ENCODE measurements at regions not wholly inside any gene's neighbourhood (a gene's known extent, or its start where the extent isn't known, plus 50 kb on each side); places are given as distances from the start of the nearest gene placed in this dataset.

DNA sequence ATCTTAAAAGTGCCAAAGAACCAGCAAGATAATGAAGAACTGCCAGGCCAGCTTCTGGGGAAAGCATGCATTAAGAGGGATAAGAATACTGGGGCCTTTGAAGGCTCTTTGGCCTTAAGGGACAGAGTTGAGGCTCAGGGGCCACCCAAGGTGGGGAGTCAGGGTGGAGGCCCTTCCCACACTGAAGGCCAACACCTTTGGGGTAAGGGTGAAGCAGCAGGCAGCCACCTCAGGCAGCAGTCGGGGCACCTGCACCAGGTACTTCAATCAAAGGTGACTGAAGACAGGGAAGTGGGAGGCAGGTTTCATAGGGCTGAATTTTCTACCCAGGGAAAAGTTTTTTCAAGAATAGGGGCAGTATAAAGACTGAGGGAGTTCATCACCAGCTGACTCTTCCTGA is 87.7 kb upstream of the KLF13 start:
- Histone ChIP-seq H3K27me3 (ENCODE audit: control insufficient read depth in 2 of 2, insufficient read depth in 2 of 2, low read length in 2 of 2) (no peaks in the 10 kb centered on the region), H3K4me1 (ENCODE audit: control insufficient read depth in 2 of 2, insufficient read depth in 2 of 2, low read length in 2 of 2) (peaks cover 13 to 28% of the 10 kb centered on the region in 2 donors), H3K9me3 (ENCODE audit: control insufficient read depth in 2 of 3, low read length in 3 of 3) (no peaks in the 10 kb centered on the region), H3K27ac (ENCODE audit: low read depth, low read length) (peak overlapping the region; percentile 55), H3K4me3 (ENCODE audit: low read length) (no peak overlapping the region), H3K36me3 (ENCODE audit: control insufficient read depth in 2 of 3, insufficient read depth in 3 of 3, low read length in 3 of 3) (no peaks in the 10 kb centered on the region)
- intact Hi-C loops (cut with micrococcal nuclease), result no loop called here
- Mint-ChIP-seq H3K9me3 (peaks cover 0 to 10% (median 0%) of the 10 kb centered on the region in 11 donors), H3K4me1 (peaks cover 29 to 38% (median 35%) of the 10 kb centered on the region in 7 donors), H3K27ac (peak overlapping the region; percentile 56 to 92 (median 87)), H3K4me3 (peak overlapping the region in 7 of 10 donors; percentile 19 to 69 (median 43)), H3K27me3 (peaks cover 0 to 4% (median 0%) of the 10 kb centered on the region in 5 donors), H3K36me3 (peaks cover 0 to 17% (median 4%) of the 10 kb centered on the region in 5 donors)
- DNase-seq, result no peak
- POLR2A ChIA-PET, result interaction anchor here (1.6 to 9.0 kb wide), 3 partner anchors 10 to 26 kb away, joined by 6 to 59 read pairs (median 11); no protein-coding TSS in a partner anchor
- CTCF ChIA-PET, result interaction anchor here (1.1 to 1.8 kb wide), 2 partner anchors 25 to 121 kb away, joined by 3 to 6 read pairs; no protein-coding TSS in a partner anchor
- no peak for ATAC-seq

DNA sequence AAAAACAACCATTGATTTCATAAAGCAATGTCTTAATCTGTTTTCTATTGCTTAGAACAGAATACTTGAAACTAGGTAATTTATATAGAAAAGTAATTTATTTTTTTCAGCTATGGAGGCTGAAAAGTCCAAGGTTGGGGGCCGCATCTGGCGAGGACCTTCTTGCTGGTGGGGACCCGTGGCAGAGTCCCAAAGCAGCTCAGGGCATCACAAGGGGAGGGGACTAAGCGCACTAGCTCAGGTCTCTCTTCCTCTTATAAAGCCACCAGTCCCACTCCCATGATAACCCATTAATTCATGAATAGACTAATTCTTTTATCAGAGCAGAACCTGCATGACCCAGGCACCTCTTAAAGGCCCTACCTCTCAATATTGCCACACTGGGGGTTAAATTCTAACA is 87.2 kb upstream of the KLF13 start:
- H3K4me3 Mint-ChIP-seq, result peak overlapping the region in 5 of 10 donors; percentile 19 to 69 (median 43)
- H3K27ac ChIP-seq (ENCODE audit: low read depth, low read length), result peak overlapping the region; percentile 55
- CTCF ChIA-PET, result interaction anchor here (1.1 to 1.8 kb wide), 2 partner anchors 25 to 120 kb away, joined by 3 to 6 read pairs; no protein-coding TSS in a partner anchor
- ATAC-seq (no peak), DNase-seq (no peak)
- H3K4me1 Mint-ChIP-seq, result peaks cover 34 to 40% (median 37%) of the 10 kb centered on the region in 7 donors
- intact Hi-C loops (cut with micrococcal nuclease), result no loop called here
- peak overlapping the region in 8 of 9 donors; percentile 70 to 92 (median 89) for H3K27ac Mint-ChIP-seq
- H3K36me3 Mint-ChIP-seq, result peaks cover 0 to 22% (median 4%) of the 10 kb centered on the region in 5 donors
- peaks cover 13 to 28% of the 10 kb centered on the region in 2 donors for H3K4me1 ChIP-seq (ENCODE audit: control insufficient read depth in 2 of 2, insufficient read depth in 2 of 2, low read length in 2 of 2)
- H3K27me3 ChIP-seq (ENCODE audit: control insufficient read depth in 2 of 2, insufficient read depth in 2 of 2, low read length in 2 of 2), result no peaks in the 10 kb centered on the region
- H3K9me3 Mint-ChIP-seq, result peaks cover 0 to 13% (median 0%) of the 10 kb centered on the region in 11 donors
- POLR2A ChIA-PET, result interaction anchor here (0.9 to 9.0 kb wide), 5 partner anchors 11 to 44 kb away, joined by 3 to 59 read pairs (median 6); no protein-coding TSS in a partner anchor
- no peaks in the 10 kb centered on the region for H3K36me3 ChIP-seq (ENCODE audit: control insufficient read depth in 2 of 3, insufficient read depth in 3 of 3, low read length in 3 of 3)
- peaks cover 0 to 2% (median 0%) of the 10 kb centered on the region in 5 donors for H3K27me3 Mint-ChIP-seq
- H3K4me3 ChIP-seq (ENCODE audit: low read length), result no peak overlapping the region
- H3K9me3 ChIP-seq (ENCODE audit: control insufficient read depth in 2 of 3, low read length in 3 of 3), result no peaks in the 10 kb centered on the region

DNA sequence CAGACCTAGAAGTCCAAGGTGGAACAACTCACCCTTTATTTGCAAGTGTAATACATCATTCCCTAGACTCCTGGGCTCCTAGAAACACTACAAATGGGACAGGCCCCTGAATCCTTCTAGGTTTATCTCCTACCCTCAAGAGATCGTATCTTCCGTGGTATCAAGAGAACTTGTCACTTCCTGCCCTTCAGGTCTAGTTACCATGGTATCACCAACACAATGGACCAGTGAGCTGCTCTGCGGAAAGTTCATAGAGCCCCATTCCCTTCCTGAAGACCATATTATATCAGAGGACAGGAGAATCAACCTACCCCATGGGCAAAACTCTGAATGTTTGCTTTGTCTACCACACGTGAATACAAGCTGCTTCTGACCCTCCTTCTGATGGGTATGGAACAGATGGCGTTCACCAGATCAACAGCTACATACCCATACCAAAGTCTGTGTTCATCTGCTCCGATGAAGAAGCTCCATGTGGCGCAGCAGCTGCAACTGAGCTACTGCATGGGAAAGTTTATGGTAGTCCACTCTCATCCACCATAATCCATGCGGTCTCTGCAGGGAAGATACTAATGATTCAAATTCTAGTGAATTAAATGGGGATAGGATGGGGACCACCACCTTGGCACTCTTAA is 84.6 kb upstream of the KLF13 start:
- intact Hi-C loops (cut with micrococcal nuclease), result loop anchor here (1.0 to 5.0 kb wide), 6 partner anchors 24 to 250 kb away; partner anchors contain the start of genes KLF13 (in 2 of the 2) and MTMR10 (in 1 of the 2)

DNA sequence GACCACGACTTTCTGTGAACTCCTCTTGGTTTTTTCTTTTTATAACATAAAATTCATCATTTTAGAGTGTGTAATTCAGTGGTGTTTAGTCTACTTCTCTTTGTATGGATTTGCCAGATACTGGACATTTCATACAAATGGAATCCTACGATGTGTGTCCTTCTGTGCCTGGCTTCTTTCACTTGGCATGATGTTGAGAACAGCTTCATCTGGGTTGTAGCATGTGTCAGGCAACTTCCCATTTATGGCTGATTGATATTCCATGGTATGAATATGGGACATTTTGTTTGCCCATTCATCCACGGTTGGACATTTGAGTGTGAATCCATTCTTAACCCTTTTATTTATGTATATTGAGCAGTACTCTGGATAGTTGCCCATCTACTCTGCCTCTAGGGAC is 82.7 kb upstream of the KLF13 start:
- H3K4me1 ChIP-seq (ENCODE audit: control insufficient read depth in 2 of 2, insufficient read depth in 2 of 2, low read length in 2 of 2), result peaks cover 13 to 21% of the 10 kb centered on the region in 2 donors
- H3K9me3 ChIP-seq (ENCODE audit: control insufficient read depth in 2 of 3, low read length in 3 of 3), result no peaks in the 10 kb centered on the region
- no peaks in the 10 kb centered on the region for H3K27me3 ChIP-seq (ENCODE audit: control insufficient read depth in 2 of 2, insufficient read depth in 2 of 2, low read length in 2 of 2)
- DNase-seq (no peak), ATAC-seq (no peak)
- no peaks in the 10 kb centered on the region for H3K36me3 ChIP-seq (ENCODE audit: control insufficient read depth in 2 of 3, insufficient read depth in 3 of 3, low read length in 3 of 3)
- peaks cover 0 to 7% (median 0%) of the 10 kb centered on the region in 5 donors for H3K27me3 Mint-ChIP-seq
- peak overlapping the region in 6 of 9 donors; percentile 15 to 81 (median 36) for H3K27ac Mint-ChIP-seq
- no peak overlapping the region for H3K27ac ChIP-seq (ENCODE audit: low read depth, low read length)
- H3K4me3 ChIP-seq (ENCODE audit: low read length), result no peak overlapping the region
- ChIA-PET POLR2A (interaction anchor here (1.2 to 9.0 kb wide), 3 partner anchors 12 to 83 kb away, joined by 4 to 59 read pairs (median 5); partner anchors contain the start of gene KLF13), CTCF (interaction anchor here (1.4 kb wide), 1 partner anchor 9 kb away, joined by 3 read pairs; no protein-coding TSS in a partner anchor)
- intact Hi-C loops (cut with micrococcal nuclease), result loop anchor here (5.0 kb wide), 2 partner anchors 37 to 252 kb away; partner anchors contain the start of gene MTMR10 (in 1 of the 2)
- H3K4me3 Mint-ChIP-seq, result peak overlapping the region in 1 of 10 donors; percentile 5
- peaks cover 0 to 22% (median 4%) of the 10 kb centered on the region in 5 donors for H3K36me3 Mint-ChIP-seq
- H3K9me3 Mint-ChIP-seq, result peaks cover 0 to 10% (median 0%) of the 10 kb centered on the region in 11 donors
- peaks cover 26 to 43% (median 30%) of the 10 kb centered on the region in 7 donors for H3K4me1 Mint-ChIP-seq

More for the DNA sequence above, 84.6 kb upstream of the KLF13 start:
- no peaks in the 10 kb centered on the region for H3K27me3 ChIP-seq (ENCODE audit: control insufficient read depth in 2 of 2, insufficient read depth in 2 of 2, low read length in 2 of 2)
- Mint-ChIP-seq H3K4me3 (peak overlapping the region; percentile 2 to 74 (median 50)), H3K4me1 (peaks cover 34 to 49% (median 42%) of the 10 kb centered on the region in 7 donors), H3K27ac (peak overlapping the region; percentile 36 to 97 (median 90)), H3K27me3 (peaks cover 0 to 3% (median 0%) of the 10 kb centered on the region in 5 donors), H3K9me3 (peaks cover 0 to 13% (median 0%) of the 10 kb centered on the region in 11 donors), H3K36me3 (peaks cover 0 to 22% (median 4%) of the 10 kb centered on the region in 5 donors)
- no peaks in the 10 kb centered on the region for H3K9me3 ChIP-seq (ENCODE audit: control insufficient read depth in 2 of 3, low read length in 3 of 3)
- H3K36me3 ChIP-seq (ENCODE audit: control insufficient read depth in 2 of 3, insufficient read depth in 3 of 3, low read length in 3 of 3), result no peaks in the 10 kb centered on the region
- peaks cover 13 to 28% of the 10 kb centered on the region in 2 donors for H3K4me1 ChIP-seq (ENCODE audit: control insufficient read depth in 2 of 2, insufficient read depth in 2 of 2, low read length in 2 of 2)
- H3K4me3 ChIP-seq (ENCODE audit: low read length), result no peak overlapping the region
- ATAC-seq (peak; percentile 95), DNase-seq (peak in 5 of 9 donors; percentile 47 to 78 (median 65))
- peak overlapping the region; percentile 32 for H3K27ac ChIP-seq (ENCODE audit: low read depth, low read length)
- CTCF ChIA-PET, result interaction anchor here (1.4 kb wide), 1 partner anchor 27 kb away, joined by 4 read pairs; no protein-coding TSS in a partner anchor
- POLR2A ChIA-PET, result interaction anchor here (0.8 to 9.0 kb wide), 7 partner anchors 11 to 232 kb away, joined by 3 to 59 read pairs (median 5); partner anchors contain the start of gene KLF13

DNA sequence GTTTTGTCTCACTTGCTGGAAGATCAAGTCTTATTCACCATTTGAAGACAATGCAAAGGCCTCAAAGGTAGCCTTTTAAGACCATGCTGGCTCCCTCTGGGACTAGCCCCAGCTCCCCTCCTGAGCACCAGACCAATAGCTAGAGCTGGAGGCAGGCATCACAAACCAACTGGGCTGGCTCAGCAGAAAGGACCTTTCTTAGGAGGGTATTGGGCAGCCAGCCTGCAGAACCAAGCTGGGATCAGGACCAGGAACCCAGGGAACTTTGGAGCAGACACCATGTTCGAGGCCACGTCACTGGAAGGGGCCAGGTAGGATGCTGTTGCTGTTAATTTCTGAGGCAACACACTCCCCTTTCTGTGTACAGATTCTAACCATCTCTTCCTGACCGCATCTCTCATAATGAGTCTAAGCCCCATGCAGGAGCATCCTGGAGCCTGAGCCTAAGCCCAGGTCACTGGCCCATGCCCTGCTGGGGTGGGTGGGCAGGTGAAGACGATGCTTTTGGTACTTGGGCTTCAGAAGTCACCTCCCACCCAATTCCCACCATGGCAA is 81.4 kb upstream of the KLF13 start:
- ChIA-PET CTCF (no interaction called here), POLR2A (interaction anchor here (0.6 to 9.0 kb wide), 4 partner anchors 11 to 81 kb away, joined by 3 to 59 read pairs (median 4); partner anchors contain the start of gene KLF13)
- H3K27me3 ChIP-seq (ENCODE audit: control insufficient read depth in 2 of 2, insufficient read depth in 2 of 2, low read length in 2 of 2), result no peaks in the 10 kb centered on the region
- Mint-ChIP-seq H3K27ac (peak overlapping the region in 3 of 9 donors; percentile 33 to 82 (median 41)), H3K4me1 (peaks cover 17 to 35% (median 21%) of the 10 kb centered on the region in 7 donors), H3K36me3 (peaks cover 0 to 22% (median 4%) of the 10 kb centered on the region in 5 donors), H3K27me3 (peaks cover 0 to 7% (median 0%) of the 10 kb centered on the region in 5 donors), H3K9me3 (peaks cover 0 to 10% (median 0%) of the 10 kb centered on the region in 11 donors), H3K4me3 (no peak overlapping the region)
- H3K36me3 ChIP-seq (ENCODE audit: control insufficient read depth in 2 of 3, insufficient read depth in 3 of 3, low read length in 3 of 3), result no peaks in the 10 kb centered on the region
- ATAC-seq, result no peak
- intact Hi-C loops (cut with micrococcal nuclease), result no loop called here
- H3K4me1 ChIP-seq (ENCODE audit: control insufficient read depth in 2 of 2, insufficient read depth in 2 of 2, low read length in 2 of 2), result peaks cover 12 to 13% of the 10 kb centered on the region in 2 donors
- H3K4me3 ChIP-seq (ENCODE audit: low read length), result no peak overlapping the region
- H3K27ac ChIP-seq (ENCODE audit: low read depth, low read length), result no peak overlapping the region
- no peak for DNase-seq
- H3K9me3 ChIP-seq (ENCODE audit: control insufficient read depth in 2 of 3, low read length in 3 of 3), result no peaks in the 10 kb centered on the region

DNA sequence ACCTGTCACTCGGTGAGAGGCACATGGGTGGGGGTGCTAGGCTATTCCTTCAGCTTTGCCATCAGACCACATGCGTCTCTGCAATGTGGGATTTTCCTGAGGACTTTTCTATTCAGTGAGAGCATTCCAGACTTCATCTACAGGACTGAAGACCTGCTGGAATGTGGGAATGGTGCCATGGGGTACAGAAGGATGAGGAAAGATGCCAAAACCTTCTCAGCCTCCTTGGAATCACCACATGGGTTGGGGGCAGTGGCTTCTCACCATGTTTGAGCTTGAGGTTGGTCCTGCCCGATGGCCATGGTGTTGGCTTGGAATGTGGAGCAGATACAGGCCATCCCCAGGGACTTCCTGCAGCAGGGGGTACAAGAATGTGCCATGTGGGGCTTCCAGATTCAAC is 80.9 kb upstream of the KLF13 start:
- no peak overlapping the region for H3K27ac Mint-ChIP-seq
- intact Hi-C loops (cut with micrococcal nuclease), result no loop called here

More for the DNA sequence above, 80.9 kb upstream of the KLF13 start:
- DNase-seq (no peak), ATAC-seq (no peak)
- Mint-ChIP-seq H3K4me3 (no peak overlapping the region), H3K27me3 (peaks cover 0 to 10% (median 0%) of the 10 kb centered on the region in 5 donors), H3K9me3 (peaks cover 0 to 10% (median 0%) of the 10 kb centered on the region in 11 donors), H3K36me3 (peaks cover 0 to 20% (median 4%) of the 10 kb centered on the region in 5 donors), H3K4me1 (peaks cover 14 to 34% (median 18%) of the 10 kb centered on the region in 7 donors)
- ChIA-PET CTCF (no interaction called here), POLR2A (interaction anchor here (0.6 to 9.0 kb wide), 4 partner anchors 9 to 35 kb away, joined by 3 to 59 read pairs (median 3); no protein-coding TSS in a partner anchor)
- Histone ChIP-seq H3K9me3 (ENCODE audit: control insufficient read depth in 2 of 3, low read length in 3 of 3) (no peaks in the 10 kb centered on the region), H3K27me3 (ENCODE audit: control insufficient read depth in 2 of 2, insufficient read depth in 2 of 2, low read length in 2 of 2) (no peaks in the 10 kb centered on the region), H3K36me3 (ENCODE audit: control insufficient read depth in 2 of 3, insufficient read depth in 3 of 3, low read length in 3 of 3) (no peaks in the 10 kb centered on the region), H3K4me1 (ENCODE audit: control insufficient read depth in 2 of 2, insufficient read depth in 2 of 2, low read length in 2 of 2) (peaks cover 12 to 13% of the 10 kb centered on the region in 2 donors), H3K27ac (ENCODE audit: low read depth, low read length) (no peak overlapping the region), H3K4me3 (ENCODE audit: low read length) (no peak overlapping the region)

Data from naive thymus-derived CD4-positive, alpha-beta T cell (primary cell).